GM18499 (cell line): ENCODE measurements at regions not wholly inside any gene's neighbourhood (a gene's known extent, or its start where the extent isn't known, plus 50 kb on each side); places are given as distances from the start of the nearest gene placed in this dataset.

Experiments
- ATAC-seq: cut with Tn5 transposase; IDR thresholded peaks from one replicate; pipeline ENCODE4 v1.9.1; 2021; ENCODE audit warnings: moderate number of reproducible peaks; ENCODE audit not compliant: insufficient read depth, unreplicated experiment

- ATAC-seq: no peak
Observed at GRCh38 chr21:35236090-35236489, 187.0 kb upstream of the RUNX1 start.

DNA sequence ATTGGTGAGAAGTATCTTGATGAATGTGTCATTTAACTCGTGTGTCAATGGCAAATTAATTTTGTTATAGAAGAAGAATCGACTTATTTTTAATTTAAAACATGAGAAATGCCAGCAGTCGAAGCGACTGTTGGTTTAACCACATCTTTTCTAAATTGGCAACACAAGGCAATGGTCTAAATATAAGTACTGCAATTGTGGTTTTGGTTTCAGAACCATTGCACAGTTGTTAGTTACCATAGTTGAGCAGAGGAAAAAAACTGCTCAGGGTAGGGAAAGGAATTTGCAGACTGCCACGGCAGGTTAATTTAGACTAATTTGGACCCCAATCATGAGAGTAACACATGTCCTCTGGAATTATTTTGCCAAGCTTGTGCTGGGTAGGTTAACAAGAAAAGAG lies 185.6 kb upstream of the RUNX1 start:
- ATAC-seq: no peak

DNA sequence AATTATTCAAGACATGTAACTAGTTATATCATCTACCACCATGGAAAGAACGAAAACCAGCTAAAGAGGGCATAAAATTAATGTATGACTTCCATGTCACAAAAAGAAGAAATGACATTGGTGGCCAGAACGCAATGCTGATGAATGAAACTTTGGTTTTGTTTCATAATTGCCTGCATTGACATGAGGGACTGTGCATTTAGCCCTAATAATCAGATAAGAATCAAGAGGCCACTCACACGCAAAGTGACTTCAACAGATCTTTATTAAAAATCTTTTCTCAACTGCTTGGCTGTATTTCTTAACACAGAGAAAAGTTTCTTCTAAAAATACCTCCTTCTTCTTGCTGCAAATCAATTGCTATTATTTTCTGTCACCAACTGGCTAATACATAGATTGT lies 184.7 kb upstream of the RUNX1 start:
- ATAC-seq: no peak

- no peak for ATAC-seq
Observed at GRCh38 chr21:35232545-35233176, 183.6 kb upstream of the RUNX1 start.

GRCh38 chr21:35231090-35231489 lies 182.0 kb upstream of the RUNX1 start:
- ATAC-seq: no peak

DNA sequence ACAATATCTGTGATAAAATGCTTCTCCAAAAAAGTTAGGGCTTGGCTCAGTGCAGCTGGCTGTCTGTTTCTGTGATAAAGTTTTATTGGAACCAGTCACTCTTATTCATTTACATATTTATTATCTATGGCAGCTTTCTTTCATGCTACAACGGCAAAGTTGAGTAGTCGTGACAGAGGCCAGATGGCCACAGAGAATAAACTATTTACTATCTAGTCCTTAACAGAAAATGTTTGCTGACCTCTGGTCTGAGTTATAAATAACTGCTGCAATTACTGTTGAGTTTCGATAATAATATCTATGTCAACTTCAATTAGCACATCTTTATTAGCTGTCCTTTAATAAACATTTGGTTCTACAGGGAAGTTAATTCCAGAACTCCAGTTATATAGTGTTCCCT lies 180.2 kb upstream of the RUNX1 start:
- no peak for ATAC-seq

DNA sequence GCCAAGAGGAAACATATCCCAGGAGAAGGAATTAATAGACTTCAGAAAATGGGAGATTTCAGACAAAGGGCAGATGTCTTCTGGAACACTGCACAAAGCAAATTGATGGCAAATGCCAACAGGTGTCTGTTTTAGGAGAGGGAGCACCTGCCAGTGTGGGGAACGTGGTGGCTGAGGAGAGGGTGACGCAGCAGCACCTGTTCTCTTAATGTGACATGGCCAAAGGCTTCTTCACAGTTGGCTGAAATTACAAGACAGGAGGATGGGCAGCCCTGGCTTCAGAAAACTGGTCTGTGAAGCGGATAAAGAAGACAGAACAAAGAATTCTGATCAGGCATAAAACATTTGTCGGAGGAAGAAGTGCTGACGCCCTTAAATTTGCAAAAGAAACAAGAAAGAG lies 178.7 kb upstream of the RUNX1 start:
- no peak for ATAC-seq

DNA sequence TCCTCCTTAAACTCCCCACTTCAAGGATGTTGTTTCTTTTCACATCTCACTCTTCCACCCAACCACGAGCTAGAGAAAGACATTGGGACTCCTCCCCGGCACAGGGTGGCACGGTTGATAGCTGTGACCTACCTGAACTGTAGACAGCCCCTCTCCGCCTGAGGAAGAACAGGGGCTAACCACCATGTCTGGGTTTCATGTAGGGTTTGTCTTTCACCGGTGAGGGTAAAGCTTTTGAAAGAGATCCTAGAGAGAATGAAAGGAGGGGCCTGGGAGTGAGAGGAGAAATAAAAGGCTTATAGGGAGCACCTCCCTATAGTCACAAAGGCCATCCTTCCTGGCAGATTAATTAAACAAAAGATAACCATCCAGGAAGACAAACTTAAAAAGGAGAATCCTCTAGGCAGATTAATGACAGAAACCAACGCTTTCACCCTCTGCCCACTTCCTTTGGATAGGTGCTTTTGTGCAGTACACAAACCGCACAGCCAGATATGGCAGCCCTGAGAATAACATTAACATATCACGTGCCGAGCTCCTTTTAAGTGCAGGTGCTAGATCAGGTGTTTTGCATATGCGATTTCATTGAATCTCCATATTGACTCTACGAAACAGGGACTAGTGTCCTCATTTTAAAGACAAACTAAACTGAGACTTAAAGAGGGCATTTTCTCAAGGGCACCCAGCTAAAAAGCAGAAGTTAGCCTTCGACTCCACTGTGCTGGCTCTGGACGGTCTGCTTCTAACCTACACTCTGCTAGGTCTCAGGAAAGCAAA lies 178.1 kb upstream of the RUNX1 start:
- ATAC-seq: no peak

DNA sequence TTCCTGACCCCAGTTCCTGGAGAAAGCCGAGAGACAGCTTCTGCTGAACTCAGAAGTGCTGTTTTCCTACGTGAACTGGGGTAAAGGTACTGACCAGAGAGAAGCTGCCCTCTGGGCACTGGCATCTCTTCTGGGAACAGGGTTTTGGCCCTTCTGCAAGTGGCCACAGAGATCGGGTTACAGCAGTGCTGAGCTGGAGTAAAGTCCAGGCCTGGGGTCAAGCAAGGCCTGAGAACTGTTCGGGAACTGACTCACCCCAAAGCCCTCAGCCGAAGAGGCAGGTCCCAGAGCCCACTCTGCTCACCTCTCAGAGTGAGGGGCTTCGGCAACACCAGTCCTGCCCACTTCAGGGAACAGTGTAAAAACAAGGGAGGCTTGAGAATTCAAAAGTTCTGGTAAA lies 177.2 kb upstream of the RUNX1 start:
- ATAC-seq: no peak

DNA sequence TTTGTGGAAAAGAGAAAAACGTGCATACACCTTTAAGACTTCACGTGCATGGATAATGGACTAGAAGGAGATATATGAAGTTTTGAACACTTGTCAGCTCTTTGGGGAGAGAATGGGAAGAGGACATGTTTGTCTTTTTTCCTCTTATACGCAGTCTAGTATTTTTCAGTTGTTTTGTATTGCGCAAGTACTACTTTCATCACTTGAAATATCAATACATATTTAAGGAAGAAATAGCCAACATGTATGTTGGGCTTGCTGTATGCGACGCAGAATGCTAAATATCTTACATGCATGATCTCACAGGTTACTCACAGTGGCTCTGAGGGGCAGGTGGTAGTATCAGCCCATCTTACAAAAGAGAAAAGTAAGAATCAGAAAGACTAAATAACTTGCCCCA lies 176.5 kb upstream of the RUNX1 start:
- ATAC-seq: no peak

GRCh38 chr21:35223480-35224156 lies 174.5 kb upstream of the RUNX1 start:
- ATAC-seq: no peak

GRCh38 chr21:35222541-35222941 lies 173.4 kb upstream of the RUNX1 start:
- no peak for ATAC-seq

DNA sequence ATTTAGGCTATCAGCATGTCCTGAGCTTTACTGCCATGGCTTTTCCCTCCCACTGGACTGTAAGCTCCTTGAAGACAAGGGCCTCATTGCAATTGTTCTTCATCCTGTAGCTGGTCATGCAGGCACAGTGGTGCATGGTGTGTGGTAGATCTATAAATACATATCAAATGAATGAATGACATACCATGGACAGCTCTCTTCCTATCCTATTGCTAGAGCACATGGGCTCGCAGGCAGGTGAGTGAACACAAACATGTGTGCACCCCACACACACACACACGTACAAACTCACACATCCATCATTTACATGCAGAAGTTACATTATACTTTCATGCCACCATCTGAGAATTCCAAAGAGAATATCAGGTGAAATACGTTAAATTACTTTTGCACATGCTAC lies 172.9 kb upstream of the RUNX1 start:
- ATAC-seq: no peak

- no peak for ATAC-seq
Observed at GRCh38 chr21:35220301-35220700, 171.2 kb upstream of the RUNX1 start.

GRCh38 chr21:35219719-35220118 lies 170.6 kb upstream of the RUNX1 start:
- no peak for ATAC-seq

DNA sequence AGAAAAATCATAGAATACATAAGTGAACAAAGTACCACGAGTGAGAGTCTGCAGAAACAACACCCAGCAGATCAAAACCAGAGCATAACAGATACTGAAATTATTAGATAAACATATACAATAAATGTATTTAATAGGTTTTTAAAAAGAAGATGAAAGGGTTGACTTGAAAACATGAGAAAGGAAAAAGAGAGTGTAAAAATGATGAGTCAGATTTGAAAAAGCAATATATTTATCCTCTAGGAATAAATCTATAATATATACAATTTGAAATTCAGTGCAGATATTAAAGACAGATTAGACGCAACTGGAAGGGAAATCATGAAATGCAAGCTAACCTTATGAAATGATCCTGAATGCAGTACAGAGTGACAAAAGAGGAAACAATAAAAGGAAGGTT lies 170.2 kb upstream of the RUNX1 start:
- no peak for ATAC-seq

DNA sequence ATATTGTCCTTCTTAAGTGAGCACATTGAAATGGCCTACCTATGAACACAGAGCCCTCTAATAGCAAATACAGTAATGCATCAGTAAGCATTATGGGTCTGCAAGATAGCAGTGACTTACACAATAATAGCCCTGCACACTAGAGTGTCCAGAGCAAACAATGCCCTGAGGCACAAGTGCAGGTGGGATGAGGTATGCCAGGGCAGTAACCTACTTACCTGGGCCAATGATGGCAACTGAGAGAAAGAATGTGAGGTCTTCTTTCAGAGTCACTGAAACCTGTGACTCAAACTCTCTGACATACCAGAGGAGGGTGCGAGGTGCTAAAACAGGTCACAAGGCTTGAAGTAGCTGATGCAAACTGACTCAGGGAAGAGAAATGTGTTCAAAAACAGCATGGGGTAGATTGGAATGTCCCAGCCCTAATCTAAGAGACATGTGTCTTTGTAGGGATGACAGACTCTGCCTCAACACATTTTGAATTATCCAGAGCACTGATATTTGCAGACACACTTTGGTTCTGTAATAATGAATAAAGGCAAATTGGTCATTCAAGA lies 168.5 kb upstream of the RUNX1 start:
- ATAC-seq: no peak

GRCh38 chr21:35216996-35217395 lies 167.9 kb upstream of the RUNX1 start:
- no peak for ATAC-seq

DNA sequence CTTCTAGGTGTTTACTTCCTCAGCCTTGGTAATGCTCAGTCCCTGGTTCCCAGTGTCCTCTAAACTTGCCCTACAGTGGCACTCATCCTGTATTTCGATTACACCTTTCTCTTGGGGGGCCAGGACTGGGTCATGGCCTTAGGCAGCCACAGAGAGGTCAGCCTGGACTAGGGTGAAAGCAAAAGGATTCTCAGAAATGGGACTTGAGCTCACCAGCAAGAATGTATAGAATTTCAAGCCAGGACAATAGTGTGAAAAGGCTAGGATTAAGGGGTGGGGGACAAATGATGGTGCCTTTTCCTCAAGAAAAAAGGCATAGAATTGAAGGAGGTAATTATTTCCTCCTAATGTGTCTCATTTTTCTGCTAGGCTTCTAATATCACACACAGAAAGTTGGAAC lies 166.8 kb upstream of the RUNX1 start:
- no peak for ATAC-seq

- ATAC-seq: no peak
Observed at GRCh38 chr21:35212393-35213127, 163.5 kb upstream of the RUNX1 start.

DNA sequence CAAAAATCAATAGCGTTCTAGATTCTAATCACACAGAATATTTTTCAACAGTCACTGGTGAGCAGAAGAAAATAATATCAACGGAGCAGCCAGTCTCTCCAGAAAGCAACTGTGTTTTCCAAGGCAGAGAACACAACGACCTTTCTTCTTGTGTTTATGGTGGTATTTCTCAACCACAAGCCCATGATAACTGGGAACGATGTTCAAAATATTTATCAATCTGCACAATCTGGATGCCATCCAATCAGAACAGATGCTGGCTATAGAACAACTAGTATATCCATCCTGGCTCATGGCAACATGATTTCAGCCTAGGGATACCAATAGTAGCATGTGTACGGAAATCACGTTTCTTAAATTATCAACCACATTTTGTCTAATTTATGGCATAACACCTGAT lies 162.7 kb upstream of the RUNX1 start:
- ATAC-seq: no peak
